HG03354 (cell line): ENCODE measurements at regions not wholly inside any gene's neighbourhood (a gene's known extent, or its start where the extent isn't known, plus 50 kb on each side); places are given as distances from the start of the nearest gene placed in this dataset.

Experiments used
- ATAC-seq: cut with Tn5 transposase; IDR thresholded peaks from one replicate; pipeline ENCODE4 v1.9.1; 2021; ENCODE audit warnings: mild to moderate bottlenecking; ENCODE audit not compliant: unreplicated experiment, poor library complexity, severe bottlenecking

- ATAC-seq: no peak
Observed at GRCh38 chr3:175879417-175879816, 1020.3 kb downstream of the NAALADL2 start.

- ATAC-seq: no peak
Observed at GRCh38 chr3:175869404-175869803, 1010.3 kb downstream of the NAALADL2 start.

- no peak for ATAC-seq
Observed at GRCh38 chr3:175868626-175869025, 1009.5 kb downstream of the NAALADL2 start.

- ATAC-seq: no peak
Observed at GRCh38 chr3:175865724-175866123, 1006.6 kb downstream of the NAALADL2 start.

- ATAC-seq: no peak
Observed at GRCh38 chr3:175861916-175862315, 1002.8 kb downstream of the NAALADL2 start.
